Uterus (tissue), 3 donors: ENCODE measurements at regions not wholly inside any gene's neighbourhood (a gene's known extent, or its start where the extent isn't known, plus 50 kb on each side); places are given as distances from the start of the nearest gene placed in this dataset.

Source experiments
- DNase-seq, 2 donors: peaks; one replicate each; pipeline ENCODE4 v3.0.0-alpha.2; 2019 to 2020
- H3K27ac ChIP-seq, 2 donors: fragments of 200-600 bp; sonication (generic); 1 replicate in 1 of 2; 2 replicates in 1 of 2; pipeline ENCODE4 v1.5.1; 2016 to 2018
- H3K27me3 ChIP-seq, 2 donors: fragments of 200-600 bp; sonication (generic); one replicate each; pipeline ENCODE4 v1.5.1; 2018 to 2019; ENCODE audit warnings: control low read depth in 1 of 2
- H3K36me3 ChIP-seq, 2 donors: fragments of 200-600 bp; sonication (generic); one replicate each; pipeline ENCODE4 v1.5.1; 2019; ENCODE audit warnings: control low read depth in 1 of 2
- H3K4me1 ChIP-seq, 2 donors: fragments of 200-600 bp; sonication (generic); one replicate each; pipeline ENCODE4 v1.5.1; 2018 to 2019; ENCODE audit warnings: control low read depth in 1 of 2
- H3K4me3 ChIP-seq, 2 donors: fragments of 200-600 bp; sonication (generic); 1 replicate in 1 of 2; 2 replicates in 1 of 2; pipeline ENCODE4 v1.5.1; 2018 to 2019; ENCODE audit warnings: mild to moderate bottlenecking in 1 of 2
- H3K9me3 ChIP-seq, 2 donors: fragments of 200-600 bp; sonication (generic); one replicate each; pipeline ENCODE4 v1.5.1; 2019; ENCODE audit warnings: control low read depth in 1 of 2
- POLR2A ChIP-seq, 2 donors: fragments of 450-650 bp; IDR thresholded peaks; one replicate each; pipeline ENCODE4 v1.6.1; 2016; ENCODE audit warnings: antibody characterized with exemption in 2 of 2, mild to moderate bottlenecking in 1 of 2, moderate library complexity in 1 of 2
- intact Hi-C: fragments of 100-400 bp; cut with DNase I; formaldehyde crosslinking; loops from one replicate; pipeline ENCODE4 v1.15.1; 2023; ENCODE audit warnings: low total_unique reads
- TF ChIP-seq, protein P1 (sequence below), 4 experiments: fragments of 200-600 bp in 2 of 4; fragments of 450-650 bp in 2 of 4; sonication (generic) in 2 of 4; IDR thresholded peaks; one replicate each; pipeline ENCODE4 v1.5.1; 2016 to 2019; ENCODE audit warnings: antibody characterized with exemption in 4 of 4, mild to moderate bottlenecking in 2 of 4, moderate library complexity in 1 of 4
- donor health status: DM: yes; HTN: yes; CAD: no.

DNA sequence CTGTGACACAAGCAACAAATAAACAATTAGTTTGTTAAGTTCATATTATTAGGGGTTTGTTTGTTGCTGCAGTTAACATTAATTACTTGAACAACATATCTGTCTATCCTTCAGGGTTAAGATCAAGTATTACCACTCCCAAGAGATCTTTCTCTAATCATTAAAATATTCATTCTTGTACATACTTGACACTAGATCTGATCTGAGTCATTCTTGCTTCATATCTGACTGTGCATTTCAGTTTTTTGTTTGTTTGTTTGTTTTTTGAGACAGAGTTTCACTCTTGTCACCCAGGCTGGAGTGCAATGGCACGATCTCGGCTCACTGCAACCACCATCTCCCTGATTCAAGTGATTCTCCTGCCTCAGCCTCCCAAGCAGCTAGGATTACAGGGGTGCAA lies 613.3 kb upstream of the PLXNA2 start:
- no peaks in the 10 kb centered on the region for H3K4me1 ChIP-seq
- H3K36me3 ChIP-seq = no peaks in the 10 kb centered on the region
- H3K9me3 ChIP-seq = no peaks in the 10 kb centered on the region
- no peak overlapping the region for H3K27ac ChIP-seq
- intact Hi-C loops = no loop called here
- TF ChIP-seq POLR2A (IDR thresholded peaks at IDR 0.05) = no peak
- TF ChIP-seq, protein P1, sequence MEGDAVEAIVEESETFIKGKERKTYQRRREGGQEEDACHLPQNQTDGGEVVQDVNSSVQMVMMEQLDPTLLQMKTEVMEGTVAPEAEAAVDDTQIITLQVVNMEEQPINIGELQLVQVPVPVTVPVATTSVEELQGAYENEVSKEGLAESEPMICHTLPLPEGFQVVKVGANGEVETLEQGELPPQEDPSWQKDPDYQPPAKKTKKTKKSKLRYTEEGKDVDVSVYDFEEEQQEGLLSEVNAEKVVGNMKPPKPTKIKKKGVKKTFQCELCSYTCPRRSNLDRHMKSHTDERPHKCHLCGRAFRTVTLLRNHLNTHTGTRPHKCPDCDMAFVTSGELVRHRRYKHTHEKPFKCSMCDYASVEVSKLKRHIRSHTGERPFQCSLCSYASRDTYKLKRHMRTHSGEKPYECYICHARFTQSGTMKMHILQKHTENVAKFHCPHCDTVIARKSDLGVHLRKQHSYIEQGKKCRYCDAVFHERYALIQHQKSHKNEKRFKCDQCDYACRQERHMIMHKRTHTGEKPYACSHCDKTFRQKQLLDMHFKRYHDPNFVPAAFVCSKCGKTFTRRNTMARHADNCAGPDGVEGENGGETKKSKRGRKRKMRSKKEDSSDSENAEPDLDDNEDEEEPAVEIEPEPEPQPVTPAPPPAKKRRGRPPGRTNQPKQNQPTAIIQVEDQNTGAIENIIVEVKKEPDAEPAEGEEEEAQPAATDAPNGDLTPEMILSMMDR (IDR thresholded peaks at IDR 0.05) = no peak
- H3K4me3 ChIP-seq = no peak overlapping the region
- no peak for DNase-seq
- H3K27me3 ChIP-seq = no peaks in the 10 kb centered on the region

DNA sequence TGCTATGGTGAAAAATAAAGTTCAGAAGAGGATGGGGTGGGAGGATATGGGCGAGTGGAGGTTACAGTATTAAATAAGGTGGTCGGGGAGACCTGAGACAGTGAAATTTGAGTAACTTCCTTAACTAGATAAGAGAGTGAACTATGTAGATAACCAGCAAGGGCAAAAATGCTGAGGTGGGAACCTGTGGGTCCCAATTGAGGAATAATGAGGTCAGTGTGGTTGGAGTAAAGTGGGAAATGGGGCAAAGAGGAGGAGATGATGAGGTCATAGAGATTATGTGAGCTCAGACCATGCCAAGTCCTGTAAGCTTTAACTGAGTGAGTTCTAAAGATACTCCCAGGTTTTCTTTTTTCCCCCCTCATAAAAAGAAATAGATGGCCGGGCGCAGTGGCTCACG lies 614.6 kb upstream of the PLXNA2 start:
- no peak for DNase-seq
- H3K27me3 ChIP-seq = no peaks in the 10 kb centered on the region
- H3K4me3 ChIP-seq = no peak overlapping the region
- TF ChIP-seq, protein P1 (IDR thresholded peaks at IDR 0.05) = no peak
- H3K36me3 ChIP-seq = no peaks in the 10 kb centered on the region
- no peaks in the 10 kb centered on the region for H3K4me1 ChIP-seq
- intact Hi-C loops = no loop called here
- H3K27ac ChIP-seq = no peak overlapping the region
- H3K9me3 ChIP-seq = no peaks in the 10 kb centered on the region

DNA sequence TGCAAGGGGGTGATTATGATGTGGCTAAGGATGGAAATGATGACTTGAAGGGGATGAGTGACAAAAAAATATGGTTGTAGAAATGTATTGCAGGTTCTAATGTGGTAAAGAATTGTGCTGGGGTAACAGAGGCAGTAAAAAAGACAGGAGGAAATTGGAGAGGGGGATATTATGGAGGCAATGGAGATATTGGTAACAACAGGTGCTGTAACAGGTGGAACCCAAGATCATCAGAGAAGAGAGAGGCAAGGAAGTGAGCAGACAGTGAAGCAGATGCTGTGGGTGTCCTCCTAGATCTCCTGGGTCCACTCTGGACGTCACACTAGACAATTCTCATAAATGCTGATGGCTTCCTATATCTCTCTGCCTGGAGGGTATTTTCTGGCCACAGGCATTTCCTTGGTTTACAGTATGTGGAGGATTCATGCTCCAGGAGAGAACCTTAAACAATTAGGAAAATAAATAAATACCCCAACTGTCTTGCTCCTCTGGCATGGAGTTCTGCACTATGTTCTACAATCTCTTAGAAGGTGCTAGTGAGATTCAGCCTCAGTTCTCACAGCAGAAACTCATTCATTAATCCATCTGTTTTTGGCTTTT lies 620.3 kb upstream of the PLXNA2 start:
- Histone ChIP-seq H3K4me1 (no peaks in the 10 kb centered on the region), H3K27me3 (no peaks in the 10 kb centered on the region), H3K27ac (no peak overlapping the region), H3K4me3 (no peak overlapping the region), H3K9me3 (no peaks in the 10 kb centered on the region), H3K36me3 (no peaks in the 10 kb centered on the region)
- TF ChIP-seq POLR2A (IDR thresholded peaks at IDR 0.05) = no peak
- TF ChIP-seq, protein P1 (IDR thresholded peaks at IDR 0.05) = no peak
- intact Hi-C loops = no loop called here
- no peak for DNase-seq

DNA sequence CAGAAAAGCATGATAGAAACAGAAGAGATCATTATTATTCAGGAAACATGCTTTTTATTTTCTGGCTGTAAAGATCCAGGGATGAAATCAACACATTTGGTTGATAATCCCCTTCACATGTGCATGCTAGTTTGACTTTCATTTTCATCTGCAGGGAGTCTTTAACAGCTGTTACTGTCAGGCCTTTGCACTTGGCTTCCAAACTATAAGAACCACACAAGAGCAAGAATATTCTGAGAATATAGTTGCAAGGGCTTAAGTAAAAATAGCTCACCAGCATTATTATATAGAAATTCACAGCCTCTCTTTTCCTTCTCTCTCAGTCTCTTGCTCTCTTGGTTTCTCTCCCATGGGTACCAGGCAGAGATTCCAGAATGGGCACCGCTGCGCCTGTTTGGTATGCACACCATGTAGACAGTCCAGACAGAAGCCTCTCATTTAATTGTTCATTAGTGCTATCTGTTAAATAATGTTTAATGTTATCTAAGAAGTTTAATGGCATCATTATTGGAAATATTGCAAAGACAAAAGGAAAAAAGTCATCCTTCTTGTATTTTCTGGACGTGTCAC lies 622.3 kb upstream of the PLXNA2 start:
- H3K27ac ChIP-seq = no peak overlapping the region
- no peak overlapping the region for H3K4me3 ChIP-seq
- DNase-seq = no peak
- no peak for TF ChIP-seq POLR2A (IDR thresholded peaks at IDR 0.05)
- TF ChIP-seq, protein P1 (IDR thresholded peaks at IDR 0.05) = no peak
- H3K36me3 ChIP-seq = no peaks in the 10 kb centered on the region
- no peaks in the 10 kb centered on the region for H3K9me3 ChIP-seq
- no peaks in the 10 kb centered on the region for H3K27me3 ChIP-seq
- intact Hi-C loops = no loop called here
- no peaks in the 10 kb centered on the region for H3K4me1 ChIP-seq

DNA sequence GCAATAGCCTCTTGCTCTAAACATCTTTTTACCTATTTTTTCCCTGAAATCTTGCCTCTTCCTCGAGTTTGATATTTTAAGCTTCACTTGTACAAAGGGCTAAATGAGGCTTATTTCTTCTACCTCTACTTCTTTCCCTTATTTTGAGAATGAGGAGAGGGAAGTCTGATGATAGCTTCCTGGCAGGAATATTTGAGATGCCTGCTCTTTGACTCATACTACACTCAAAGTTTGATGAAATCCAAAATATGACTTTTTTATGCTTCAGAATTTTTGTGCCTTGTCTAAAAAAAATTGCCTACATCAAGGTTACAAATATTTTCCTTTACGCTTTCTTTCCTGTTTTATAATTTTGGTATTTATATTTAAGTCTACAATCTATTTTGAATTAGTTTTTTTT lies 624.4 kb upstream of the PLXNA2 start:
- H3K27ac ChIP-seq = no peak overlapping the region
- H3K4me3 ChIP-seq = no peak overlapping the region
- H3K9me3 ChIP-seq = no peaks in the 10 kb centered on the region
- no peaks in the 10 kb centered on the region for H3K27me3 ChIP-seq
- TF ChIP-seq POLR2A (IDR thresholded peaks at IDR 0.05) = no peak
- TF ChIP-seq, protein P1 (IDR thresholded peaks at IDR 0.05) = no peak
- intact Hi-C loops = no loop called here
- no peaks in the 10 kb centered on the region for H3K4me1 ChIP-seq
- no peaks in the 10 kb centered on the region for H3K36me3 ChIP-seq
- no peak for DNase-seq
